GM06990 (cell line): ENCODE measurements at regions not wholly inside any gene's neighbourhood (a gene's known extent, or its start where the extent isn't known, plus 50 kb on each side); places are given as distances from the start of the nearest gene placed in this dataset.

Source experiments
- DNase-seq: peaks from one replicate; pipeline ENCODE4 v3.0.0-alpha.2; 2011; ENCODE audit not compliant: insufficient read length; ENCODE audit errors: extremely low read depth
- H3K27me3 ChIP-seq: replicated peaks from 2 replicates; pipeline ENCODE4 v1.6.0; 2011; ENCODE audit warnings: low read length; ENCODE audit not compliant: control insufficient read depth, insufficient read depth
- H3K36me3 ChIP-seq: 2 replicates; pipeline ENCODE4 v1.5.1; 2011; ENCODE audit warnings: low read length; ENCODE audit not compliant: control insufficient read depth, insufficient read depth
- H3K4me3 ChIP-seq: replicated peaks from 2 replicates; pipeline ENCODE4 v1.5.1; 2011; ENCODE audit warnings: low read depth, mild to moderate bottlenecking, control low read depth, low read length
- CTCF ChIP-seq: IDR thresholded peaks from 2 replicates; pipeline ENCODE4 v1.5.1; 2011; ENCODE audit warnings: low read length, control low read depth, mild to moderate bottlenecking, inconsistent platforms; ENCODE audit not compliant: insufficient read depth, poor library complexity, severe bottlenecking

GRCh38 chr17:74041869-74042640, 161.4 kb upstream of the RPL38 start:
- Histone ChIP-seq H3K4me3 (no peak overlapping the region), H3K36me3 (no peaks in the 10 kb centered on the region), H3K27me3 (no peaks in the 10 kb centered on the region; the same call in none of the 2 replicates)
- no peak for TF ChIP-seq CTCF
- no peak for DNase-seq

- no peak for DNase-seq
- Histone ChIP-seq H3K36me3 (no peaks in the 10 kb centered on the region), H3K4me3 (no peak overlapping the region), H3K27me3 (no peaks in the 10 kb centered on the region; the same call in none of the 2 replicates)
- TF ChIP-seq CTCF, result no peak
Measured at GRCh38 chr17:74042744-74043486, 160.6 kb upstream of the RPL38 start.

GRCh38 chr17:74043976-74044375, 159.5 kb upstream of the RPL38 start:
- Histone ChIP-seq H3K27me3 (no peaks in the 10 kb centered on the region; the same call in none of the 2 replicates), H3K36me3 (no peaks in the 10 kb centered on the region), H3K4me3 (no peak overlapping the region)

GRCh38 chr17:74045608-74046280, 157.7 kb upstream of the RPL38 start:
- no peak for DNase-seq
- H3K4me3 ChIP-seq, result no peak overlapping the region
- TF ChIP-seq CTCF, result no peak
- H3K27me3 ChIP-seq, result no peaks in the 10 kb centered on the region; the same call in none of the 2 replicates
- H3K36me3 ChIP-seq, result no peaks in the 10 kb centered on the region

More at GRCh38 chr17:74043976-74044375, 159.5 kb upstream of the RPL38 start:
- DNase-seq, result no peak
- no peak for TF ChIP-seq CTCF

GRCh38 chr17:74049167-74049966, 154.1 kb upstream of the RPL38 start:
- TF ChIP-seq CTCF, result no peak
- peaks cover 2% of the 10 kb centered on the region for H3K27me3 ChIP-seq
- no peak for DNase-seq
- H3K4me3 ChIP-seq, result no peak overlapping the region
- H3K36me3 ChIP-seq, result no peaks in the 10 kb centered on the region
